ENCODE measurements at regions not wholly inside any gene's neighbourhood (a gene's known extent, or its start where the extent isn't known, plus 50 kb on each side); places are given as distances from the start of the nearest gene placed in this dataset.

DNA sequence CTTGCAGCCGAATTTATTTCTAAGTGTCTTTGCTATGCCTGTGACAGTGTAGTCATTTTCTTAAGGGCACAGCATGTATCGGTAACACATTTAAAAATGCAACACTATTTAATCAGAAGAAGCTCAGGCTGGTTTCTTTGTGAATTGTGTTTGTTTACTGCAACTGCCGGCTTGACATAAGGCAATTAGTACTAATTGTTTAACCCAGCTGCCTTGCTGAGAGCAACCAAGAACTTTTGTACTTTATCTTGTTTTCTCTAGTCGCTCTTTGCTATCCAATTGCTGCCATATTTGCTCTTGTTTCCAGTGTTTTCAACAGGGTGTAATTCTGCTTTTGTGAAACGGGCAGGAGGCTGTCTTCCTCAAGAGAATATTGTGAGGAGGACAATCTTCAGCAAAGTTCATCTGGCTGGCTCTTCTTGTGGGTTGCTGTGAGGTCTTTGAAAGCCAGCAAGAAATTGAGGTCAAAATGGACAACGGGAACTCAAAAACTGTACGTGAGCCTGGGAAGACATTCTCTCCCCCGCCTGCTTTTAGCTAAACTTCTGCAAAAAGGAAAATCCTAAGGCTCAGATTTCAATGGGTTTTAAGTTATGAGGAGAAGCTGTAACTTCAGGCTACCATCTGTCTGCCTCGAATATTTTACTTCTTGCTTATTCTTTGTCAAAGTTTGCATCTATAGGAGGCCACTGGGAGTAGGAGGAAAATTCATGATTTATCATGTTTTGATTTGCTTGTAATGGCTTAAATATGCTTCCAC is 75.8 kb upstream of the TSHZ3 start:
- TF ChIP-seq CTCF (IDR thresholded peaks at IDR 0.05; ENCODE audit: control insufficient read depth, insufficient read depth, low read depth, low read length, missing control alignments) = no peak
- H3K4me3 ChIP-seq (ENCODE audit: control insufficient read depth, low read depth, low read length) = no peak overlapping the region
- DNase-seq (ENCODE audit: low read depth) = no peak

- no peak overlapping the region for H3K4me3 ChIP-seq (ENCODE audit: control insufficient read depth, low read depth, low read length)
Observed at GRCh38 chr19:31427857-31428256, 78.6 kb upstream of the TSHZ3 start.

GRCh38 chr19:31430381-31430780 is 81.1 kb upstream of the TSHZ3 start:
- H3K4me3 ChIP-seq (ENCODE audit: control insufficient read depth, low read depth, low read length) = no peak overlapping the region
- no peak for DNase-seq (ENCODE audit: low read depth)
- no peak for TF ChIP-seq CTCF (IDR thresholded peaks at IDR 0.05; ENCODE audit: control insufficient read depth, insufficient read depth, low read depth, low read length, missing control alignments)

More at GRCh38 chr19:31427857-31428256, 78.6 kb upstream of the TSHZ3 start:
- no peak for TF ChIP-seq CTCF (IDR thresholded peaks at IDR 0.05; ENCODE audit: control insufficient read depth, insufficient read depth, low read depth, low read length, missing control alignments)
- DNase-seq (ENCODE audit: low read depth) = no peak

DNA sequence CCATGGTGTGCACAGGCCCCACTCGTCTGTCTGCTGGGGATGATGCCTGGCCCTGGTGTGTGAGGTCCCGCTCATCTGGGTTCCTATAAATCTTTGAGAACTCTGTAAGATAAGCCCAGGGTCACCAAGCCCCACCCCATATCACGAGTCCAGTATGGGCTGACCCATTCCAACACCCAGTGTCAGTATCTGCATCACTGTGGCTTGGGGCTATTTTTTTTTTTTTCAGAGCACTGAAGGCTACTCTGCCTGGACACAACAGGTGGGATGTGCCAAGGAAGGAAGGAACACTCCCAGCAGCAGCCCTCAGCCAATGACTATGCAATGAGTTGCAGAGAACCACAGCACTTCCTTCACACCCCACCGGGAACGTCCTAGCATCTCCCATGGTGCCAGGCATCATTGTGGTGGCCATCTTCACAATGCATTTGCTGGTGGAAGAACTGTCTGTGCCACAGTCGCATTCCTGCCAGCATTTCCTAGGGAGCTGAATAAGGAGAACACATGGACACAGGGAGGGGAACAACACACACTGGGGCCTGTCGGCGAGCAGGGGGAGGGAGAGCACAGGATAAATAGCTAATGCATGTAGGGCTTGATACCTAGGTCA is 83.1 kb upstream of the TSHZ3 start:
- DNase-seq (ENCODE audit: low read depth) = no peak
- TF ChIP-seq CTCF (IDR thresholded peaks at IDR 0.05; ENCODE audit: control insufficient read depth, insufficient read depth, low read depth, low read length, missing control alignments) = no peak
- no peak overlapping the region for H3K4me3 ChIP-seq (ENCODE audit: control insufficient read depth, low read depth, low read length)

DNA sequence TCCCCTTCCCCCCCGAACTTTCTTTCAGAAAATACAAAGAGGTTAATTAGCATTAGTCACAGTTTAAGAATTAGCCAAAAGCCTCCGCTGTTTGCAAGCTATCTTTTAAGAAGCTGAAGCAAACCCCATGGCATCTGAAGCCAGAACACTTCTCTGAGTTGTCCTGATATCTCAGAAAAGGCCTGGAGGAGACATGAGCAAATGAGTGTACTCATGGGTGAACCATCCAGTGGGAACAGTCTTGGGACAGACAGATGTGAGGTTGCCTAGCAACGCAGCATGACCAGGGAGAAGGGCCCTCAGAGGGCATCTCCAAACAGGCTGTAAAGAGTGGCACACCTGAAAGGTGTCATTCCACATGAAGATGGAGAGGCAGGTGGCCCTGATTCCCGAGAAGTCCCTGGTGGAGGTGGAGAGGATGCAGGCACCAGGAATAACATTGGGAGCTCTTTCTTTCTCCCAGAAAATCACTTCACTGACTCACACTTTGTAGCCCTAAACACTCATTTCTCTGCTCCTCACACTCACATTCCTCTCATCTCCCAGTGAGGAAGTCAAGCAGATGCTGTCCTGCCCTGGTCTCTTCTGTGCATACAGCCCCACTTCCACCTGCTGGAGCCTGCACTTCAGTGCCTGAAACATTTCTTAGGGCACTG is 87.0 kb upstream of the TSHZ3 start:
- DNase-seq (ENCODE audit: low read depth) = no peak
- H3K4me3 ChIP-seq (ENCODE audit: control insufficient read depth, low read depth, low read length) = no peak overlapping the region
- TF ChIP-seq CTCF (IDR thresholded peaks at IDR 0.05; ENCODE audit: control insufficient read depth, insufficient read depth, low read depth, low read length, missing control alignments) = no peak

- DNase-seq (ENCODE audit: low read depth) = no peak
- no peak overlapping the region for H3K4me3 ChIP-seq (ENCODE audit: control insufficient read depth, low read depth, low read length)
- no peak for TF ChIP-seq CTCF (IDR thresholded peaks at IDR 0.05; ENCODE audit: control insufficient read depth, insufficient read depth, low read depth, low read length, missing control alignments)
Observed at GRCh38 chr19:31438401-31439269, 89.4 kb upstream of the TSHZ3 start.

Data from AG09309 (cell line).